GM23248 (cell line): ENCODE measurements at regions not wholly inside any gene's neighbourhood (a gene's known extent, or its start where the extent isn't known, plus 50 kb on each side); places are given as distances from the start of the nearest gene placed in this dataset.

ENCODE experiments used
- DNase-seq: peaks from one replicate; pipeline ENCODE4 v3.0.0-alpha.2; 2015
- H2AFZ ChIP-seq: fragments of 200-600 bp; sonication (generic); 2 replicates; pipeline ENCODE4 v1.6.1; 2016; ENCODE audit warnings: antibody characterized with exemption
- H3F3A ChIP-seq: fragments of 200-600 bp; sonication (generic); 2 replicates; pipeline ENCODE4 v1.6.1; 2016; ENCODE audit warnings: mild to moderate bottlenecking, antibody characterized with exemption, mixed run types; ENCODE audit not compliant: insufficient read depth
- H3K27ac ChIP-seq: fragments of 200-600 bp; sonication (generic); 2 replicates; pipeline ENCODE4 v1.5.1; 2016; ENCODE audit warnings: mild to moderate bottlenecking
- H3K27me3 ChIP-seq: fragments of 200-600 bp; sonication (generic); replicated peaks from 2 replicates; pipeline ENCODE4 v1.6.1; 2016; ENCODE audit warnings: mild to moderate bottlenecking; ENCODE audit not compliant: insufficient read depth
- H3K36me3 ChIP-seq: fragments of 200-600 bp; sonication (generic); 2 replicates; pipeline ENCODE4 v1.6.1; 2016; ENCODE audit warnings: low read depth, mild to moderate bottlenecking
- H3K4me1 ChIP-seq: fragments of 200-600 bp; sonication (generic); 2 replicates; pipeline ENCODE4 v1.6.1; 2016; ENCODE audit warnings: mild to moderate bottlenecking; ENCODE audit not compliant: insufficient read depth
- H3K4me2 ChIP-seq: fragments of 200-600 bp; sonication (generic); one replicate; pipeline ENCODE4 v1.6.1; 2016; ENCODE audit warnings: mild to moderate bottlenecking; ENCODE audit not compliant: unreplicated experiment
- H3K4me3 ChIP-seq: fragments of 200-600 bp; sonication (generic); 2 replicates; pipeline ENCODE4 v1.5.1; 2016; ENCODE audit warnings: mild to moderate bottlenecking
- H3K79me2 ChIP-seq: fragments of 200-600 bp; sonication (generic); 2 replicates; pipeline ENCODE4 v1.6.1; 2016; ENCODE audit warnings: mild to moderate bottlenecking; ENCODE audit not compliant: insufficient read depth
- H3K9ac ChIP-seq: fragments of 200-600 bp; sonication (generic); 2 replicates; pipeline ENCODE4 v1.6.1; 2016; ENCODE audit warnings: mild to moderate bottlenecking
- H3K9me2 ChIP-seq: fragments of 200-600 bp; sonication (generic); 2 replicates; pipeline ENCODE4 v1.6.1; 2016; ENCODE audit warnings: mixed run types, mild to moderate bottlenecking, moderate library complexity; ENCODE audit not compliant: insufficient read depth
- H3K9me3 ChIP-seq: fragments of 200-600 bp; sonication (generic); one replicate; pipeline ENCODE4 v1.6.1; 2017; ENCODE audit warnings: low read depth
- H4K20me1 ChIP-seq: fragments of 200-600 bp; sonication (generic); 2 replicates; pipeline ENCODE4 v1.6.0; 2016; ENCODE audit not compliant: insufficient read depth
- EZH2 ChIP-seq: fragments of 200-600 bp; sonication (generic); IDR thresholded peaks from 2 replicates; pipeline ENCODE4 v1.6.1; 2018; ENCODE audit warnings: antibody characterized with exemption, mild to moderate bottlenecking; ENCODE audit not compliant: insufficient read depth, poor library complexity, severe bottlenecking
- EZH2phosphoT487 ChIP-seq: fragments of 200-600 bp; sonication (generic); IDR thresholded peaks from 2 replicates; pipeline ENCODE4 v1.6.1; 2018; ENCODE audit warnings: antibody characterized with exemption, moderate library complexity, mild to moderate bottlenecking, low read depth; ENCODE audit not compliant: insufficient read depth
- WGBS, 2 experiments: methylation state at CpG; one replicate each; pipeline ENCODE4 v1.1.6; 2015 to 2017; ENCODE audit warnings: low lambda C conversion rate in 2 of 2, low coverage in 1 of 2; ENCODE audit errors: missing lambda C conversion rate in 2 of 2; 5-methylcytosine and 5-hydroxymethylcytosine counted together
- in situ Hi-C: fragments of 300-500 bp; cut with MboI; formaldehyde crosslinking; loops from 2 replicates; pipeline ENCODE4 v1.15.0; 2020

DNA sequence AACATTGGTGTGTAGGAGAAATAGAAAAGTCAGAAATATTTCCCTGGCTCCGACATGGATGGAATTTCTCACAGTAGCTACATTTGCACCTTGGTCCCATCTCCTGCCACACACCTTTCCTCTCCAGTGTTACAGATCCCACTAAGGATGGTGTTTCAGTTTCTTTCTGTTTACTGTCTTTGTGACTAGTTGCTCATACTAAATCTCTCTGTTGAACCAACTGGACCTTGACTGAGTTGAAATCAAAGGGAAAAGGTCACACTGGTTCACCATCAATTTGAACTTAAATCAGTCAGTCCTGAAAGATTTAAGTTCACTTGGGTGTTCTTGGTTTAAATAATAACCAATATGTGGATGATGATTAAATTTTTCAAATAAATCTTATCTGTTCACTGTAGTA, 754.2 kb downstream of the OTOL1 start:
- H4K20me1 ChIP-seq = no peaks in the 10 kb centered on the region
- TF ChIP-seq EZH2phosphoT487 (no peak), EZH2 (no peak)
- H3F3A ChIP-seq = no peaks in the 10 kb centered on the region
- in situ Hi-C loops = loop anchor here (25.0 kb wide), 1 partner anchor 688 kb away; no protein-coding TSS in a partner anchor
- DNase-seq = no peak
- no peak overlapping the region for H3K27ac ChIP-seq
- no peaks in the 10 kb centered on the region for H3K36me3 ChIP-seq
- H3K79me2 ChIP-seq = no peaks in the 10 kb centered on the region
- no peak overlapping the region for H3K4me2 ChIP-seq
- no peak overlapping the region for H3K9ac ChIP-seq
- peaks cover 9% of the 10 kb centered on the region for H3K4me1 ChIP-seq
- H2AFZ ChIP-seq = no peak overlapping the region
- WGBS, 2 experiments = 5 to 12% methylated on average over 1 of the region's 1 CpG
- H3K9me3 ChIP-seq = no peaks in the 10 kb centered on the region
- H3K4me3 ChIP-seq = no peak overlapping the region
- no peaks in the 10 kb centered on the region for H3K9me2 ChIP-seq
- no peaks in the 10 kb centered on the region for H3K27me3 ChIP-seq

DNA sequence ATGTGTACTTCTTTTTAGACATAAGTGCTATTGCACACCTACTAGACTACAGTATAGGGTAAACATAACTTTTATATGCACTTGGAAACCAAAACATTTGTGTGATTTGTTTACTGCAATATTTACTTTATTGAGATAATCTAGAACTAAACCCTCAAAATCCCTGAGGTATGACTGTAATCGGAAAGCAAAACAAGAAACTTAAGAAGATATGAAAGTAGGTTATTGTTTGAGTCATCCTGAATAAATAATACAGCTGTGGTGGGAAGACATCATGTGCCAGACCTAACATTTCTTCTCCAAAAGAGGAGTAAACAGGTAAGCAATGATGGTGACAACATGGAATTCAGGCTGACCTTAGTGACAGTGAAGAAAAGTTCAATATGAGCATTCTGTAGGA, 765.5 kb downstream of the OTOL1 start:
- Histone ChIP-seq H3K79me2 (no peaks in the 10 kb centered on the region), H4K20me1 (no peaks in the 10 kb centered on the region), H3K9me2 (no peaks in the 10 kb centered on the region), H3K9ac (no peak overlapping the region), H2AFZ (no peak overlapping the region), H3K9me3 (no peaks in the 10 kb centered on the region), H3K36me3 (no peaks in the 10 kb centered on the region), H3K4me3 (no peak overlapping the region), H3K27me3 (no peaks in the 10 kb centered on the region), H3K27ac (no peak overlapping the region), H3F3A (no peaks in the 10 kb centered on the region), H3K4me1 (no peaks in the 10 kb centered on the region), H3K4me2 (no peak overlapping the region)
- in situ Hi-C loops = loop anchor here (25.0 kb wide), 1 partner anchor 700 kb away; no protein-coding TSS in a partner anchor
- WGBS, 2 experiments = 95 to 100% methylated on average over 1 of the region's 1 CpG
- no peak for DNase-seq
- TF ChIP-seq EZH2 (no peak), EZH2phosphoT487 (no peak)

DNA sequence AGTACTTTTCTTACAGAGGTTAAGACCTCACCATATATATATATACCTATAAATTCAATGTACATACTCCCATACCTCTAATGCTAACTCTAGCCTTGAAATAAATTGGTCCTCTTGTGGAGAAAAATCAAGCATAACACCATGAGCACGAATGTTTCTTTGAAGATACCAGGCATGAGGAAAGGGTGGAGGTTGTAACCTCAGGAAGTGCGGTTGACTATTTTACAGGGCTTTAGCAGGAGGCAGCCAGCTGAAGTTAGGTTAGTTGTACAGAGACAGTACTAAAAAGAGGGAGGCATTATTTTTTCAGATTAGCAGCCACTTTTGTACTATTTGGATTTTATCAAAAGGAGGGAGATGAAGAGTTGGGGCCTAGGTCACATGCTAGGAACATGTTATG, 767.0 kb downstream of the OTOL1 start:
- TF ChIP-seq EZH2 = no peak
- no peak for TF ChIP-seq EZH2phosphoT487
- Histone ChIP-seq H3K4me3 (no peak overlapping the region), H3K4me2 (no peak overlapping the region), H3F3A (no peaks in the 10 kb centered on the region), H3K27ac (no peak overlapping the region), H3K9me2 (no peaks in the 10 kb centered on the region), H3K27me3 (no peaks in the 10 kb centered on the region), H3K36me3 (no peaks in the 10 kb centered on the region), H3K9me3 (no peaks in the 10 kb centered on the region), H3K4me1 (no peaks in the 10 kb centered on the region), H2AFZ (no peak overlapping the region), H3K79me2 (no peaks in the 10 kb centered on the region), H3K9ac (no peak overlapping the region), H4K20me1 (no peaks in the 10 kb centered on the region)
- DNase-seq = no peak
- 70 to 82% methylated on average over 2 of the region's 2 CpGs for WGBS, 2 experiments
- in situ Hi-C loops = loop anchor here (25.0 kb wide), 1 partner anchor 701 kb away; no protein-coding TSS in a partner anchor

DNA sequence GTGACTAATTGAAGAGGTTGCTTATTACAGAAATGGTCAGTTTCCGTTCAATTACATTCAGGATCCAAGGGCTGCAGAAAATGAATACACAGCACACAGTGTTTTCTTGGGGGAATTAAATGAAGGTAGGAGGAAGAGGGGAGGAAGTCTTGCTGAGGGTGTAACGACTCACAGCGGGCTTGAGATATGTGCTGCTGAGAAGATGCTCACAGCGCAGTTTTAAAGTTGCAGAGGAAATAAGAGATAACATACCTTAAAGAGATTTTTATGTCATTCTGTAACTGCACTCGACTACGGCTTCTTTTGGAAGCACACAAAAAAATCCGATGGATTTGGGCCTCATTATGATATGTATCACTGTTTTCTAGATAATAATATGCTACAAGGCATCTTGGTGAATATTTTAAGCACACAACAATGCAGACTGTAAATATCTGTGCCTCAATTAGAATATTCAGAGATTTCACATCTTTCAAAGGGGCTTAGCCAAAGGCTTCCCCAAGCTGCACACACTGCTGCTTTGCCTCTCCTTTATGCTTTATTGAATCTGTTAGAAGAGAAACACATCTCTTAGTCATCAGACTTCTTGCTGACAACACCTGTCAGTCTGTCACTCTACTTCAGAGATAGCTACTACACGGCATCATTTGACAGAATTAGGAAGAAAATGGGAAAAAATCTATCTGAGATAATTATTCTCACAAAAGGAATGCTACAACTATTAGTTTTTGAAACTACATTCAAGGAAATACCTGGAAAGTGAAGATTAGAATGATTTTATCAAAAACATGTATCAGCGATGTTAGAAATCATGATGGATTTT, 773.2 kb downstream of the OTOL1 start:
- DNase-seq = no peak
- WGBS, 2 experiments = 75 to 77% methylated on average over 9 of the region's 9 CpGs
- Histone ChIP-seq H3K79me2 (no peaks in the 10 kb centered on the region), H3K4me2 (no peak overlapping the region), H2AFZ (no peak overlapping the region), H3F3A (no peaks in the 10 kb centered on the region), H3K4me1 (no peaks in the 10 kb centered on the region), H3K9me3 (no peaks in the 10 kb centered on the region), H3K4me3 (no peak overlapping the region), H3K9ac (no peak overlapping the region), H3K27me3 (no peaks in the 10 kb centered on the region), H3K27ac (no peak overlapping the region), H4K20me1 (no peaks in the 10 kb centered on the region), H3K9me2 (no peaks in the 10 kb centered on the region), H3K36me3 (no peaks in the 10 kb centered on the region)
- in situ Hi-C loops = loop anchor here (25.0 kb wide), 1 partner anchor 708 kb away; no protein-coding TSS in a partner anchor
- TF ChIP-seq EZH2phosphoT487 (no peak), EZH2 (no peak)
